ENCODE measurements at regions not wholly inside any gene's neighbourhood (a gene's known extent, or its start where the extent isn't known, plus 50 kb on each side); places are given as distances from the start of the nearest gene placed in this dataset.

- POLR2A ChIA-PET, result no interaction called here
- Mint-ChIP-seq H3K27ac (no peak overlapping the region), H3K4me3 (no peak overlapping the region)
Observed at GRCh38 chr10:106089855-106090254, 1074.7 kb downstream of the SORCS1 start.

GRCh38 chr10:106086391-106086790, 1078.1 kb downstream of the SORCS1 start:
- Histone ChIP-seq H3K9ac (ENCODE audit: low read length) (no peak overlapping the region), H3K79me2 (ENCODE audit: control insufficient read depth, insufficient read depth, low read length) (no peaks in the 10 kb centered on the region), H2AFZ (ENCODE audit: insufficient read depth, low read depth, low read length, poor library complexity, severe bottlenecking) (no peak overlapping the region), H3K4me1 (ENCODE audit: control insufficient read depth in 2 of 2, insufficient read depth in 2 of 2, low read length in 2 of 2) (no peaks in the 10 kb centered on the region), H3K27me3 (replicated peaks in 1 of 4; ENCODE audit: control extremely low read depth in 1 of 4, control insufficient read depth in 3 of 4, insufficient read depth in 4 of 4, low read length in 3 of 4) (no peaks in the 10 kb centered on the region), H3K36me3 (replicated peaks in 1 of 2; ENCODE audit: control extremely low read depth in 1 of 2, control insufficient read depth in 1 of 2, extremely low read depth in 1 of 2, insufficient read depth in 2 of 2, low read length in 1 of 2) (no peaks in the 10 kb centered on the region), H3K9me3 (ENCODE audit: control extremely low read depth in 1 of 3, control insufficient read depth in 2 of 3, insufficient read depth in 1 of 3, low read length in 2 of 3) (no peaks in the 10 kb centered on the region), H3K27ac (ENCODE audit: low read length in 2 of 2) (no peak overlapping the region), H4K20me1 (ENCODE audit: control insufficient read depth, insufficient read depth, low read length, poor library complexity, severe bottlenecking) (no peaks in the 10 kb centered on the region), H3K4me2 (replicated peaks; ENCODE audit: low read depth, low read length, poor library complexity, severe bottlenecking) (no peak overlapping the region), H3K4me3 (ENCODE audit: control extremely low read depth in 1 of 5, extremely low read depth in 1 of 5, insufficient read depth in 1 of 5, low read depth in 2 of 5, low read length in 4 of 5) (no peak overlapping the region)
- Mint-ChIP-seq H3K27ac (no peak overlapping the region), H3K27me3 (no peaks in the 10 kb centered on the region), H3K4me3 (no peak overlapping the region), H3K4me1 (no peaks in the 10 kb centered on the region), H3K9me3 (ENCODE audit: insufficient read depth) (no peaks in the 10 kb centered on the region)
- intact Hi-C loops (cut with micrococcal nuclease), result no loop called here
- ChIA-PET CTCF (no interaction called here), POLR2A (no interaction called here)
- no peak for ATAC-seq (ENCODE audit: low read depth)
- DNase-seq, result no peak
- no CpG with 5 or more reads among the region's 1 CpG for WGBS (ENCODE audit: insufficient coverage)
- no peak for TF ChIP-seq CTCF (IDR thresholded peaks at IDR 0.05)
- TF ChIP-seq EZH2 (IDR thresholded peaks at IDR 0.05; ENCODE audit: borderline replicate concordance, insufficient read depth, low read depth, low read length, poor library complexity, severe bottlenecking), result no peak

More at GRCh38 chr10:106089855-106090254, 1074.7 kb downstream of the SORCS1 start:
- DNase-seq (no peak), ATAC-seq (ENCODE audit: low read depth) (no peak)
- no peak overlapping the region for H3K9ac ChIP-seq (ENCODE audit: low read length)
- no peaks in the 10 kb centered on the region for H3K36me3 ChIP-seq (replicated peaks in 1 of 2; ENCODE audit: control extremely low read depth in 1 of 2, control insufficient read depth in 1 of 2, extremely low read depth in 1 of 2, insufficient read depth in 2 of 2, low read length in 1 of 2)
- Mint-ChIP-seq H3K9me3 (ENCODE audit: insufficient read depth) (no peaks in the 10 kb centered on the region), H3K4me1 (no peaks in the 10 kb centered on the region), H3K27me3 (no peaks in the 10 kb centered on the region)
- no peaks in the 10 kb centered on the region for H3K9me3 ChIP-seq (ENCODE audit: control extremely low read depth in 1 of 3, control insufficient read depth in 2 of 3, insufficient read depth in 1 of 3, low read length in 2 of 3)
- H3K79me2 ChIP-seq (ENCODE audit: control insufficient read depth, insufficient read depth, low read length), result no peaks in the 10 kb centered on the region
- H3K27me3 ChIP-seq (replicated peaks in 1 of 4; ENCODE audit: control extremely low read depth in 1 of 4, control insufficient read depth in 3 of 4, insufficient read depth in 4 of 4, low read length in 3 of 4), result no peaks in the 10 kb centered on the region
- no peaks in the 10 kb centered on the region for H3K4me1 ChIP-seq (ENCODE audit: control insufficient read depth in 2 of 2, insufficient read depth in 2 of 2, low read length in 2 of 2)
- no peaks in the 10 kb centered on the region for H4K20me1 ChIP-seq (ENCODE audit: control insufficient read depth, insufficient read depth, low read length, poor library complexity, severe bottlenecking)
- H3K27ac ChIP-seq (ENCODE audit: low read length in 2 of 2), result no peak overlapping the region
- H3K4me2 ChIP-seq (replicated peaks; ENCODE audit: low read depth, low read length, poor library complexity, severe bottlenecking), result no peak overlapping the region
- CTCF ChIA-PET, result no interaction called here
- TF ChIP-seq CTCF (IDR thresholded peaks at IDR 0.05) (no peak), EZH2 (IDR thresholded peaks at IDR 0.05; ENCODE audit: borderline replicate concordance, insufficient read depth, low read depth, low read length, poor library complexity, severe bottlenecking) (no peak)
- H2AFZ ChIP-seq (ENCODE audit: insufficient read depth, low read depth, low read length, poor library complexity, severe bottlenecking), result no peak overlapping the region
- H3K4me3 ChIP-seq (ENCODE audit: control extremely low read depth in 1 of 5, extremely low read depth in 1 of 5, insufficient read depth in 1 of 5, low read depth in 2 of 5, low read length in 4 of 5), result no peak overlapping the region
- intact Hi-C loops (cut with micrococcal nuclease), result no loop called here

Data from B cell (primary cell).